IPS-20b (cell line): ENCODE measurements at regions not wholly inside any gene's neighbourhood (a gene's known extent, or its start where the extent isn't known, plus 50 kb on each side); places are given as distances from the start of the nearest gene placed in this dataset.

Experiments used
- H3K27ac ChIP-seq: one replicate; pipeline ENCODE4 v1.5.1; 2013; ENCODE audit warnings: low read length
- H3K27me3 ChIP-seq: 2 replicates; pipeline ENCODE4 v1.6.1; 2013; ENCODE audit warnings: mild to moderate bottlenecking, low read length, inconsistent platforms; ENCODE audit not compliant: insufficient read depth
- H3K36me3 ChIP-seq: 2 replicates; pipeline ENCODE4 v1.6.1; 2013; ENCODE audit warnings: low read depth, mild to moderate bottlenecking, inconsistent platforms, low read length, moderate library complexity; ENCODE audit not compliant: insufficient read depth
- H3K4me1 ChIP-seq: 2 replicates; pipeline ENCODE4 v1.6.1; 2013; ENCODE audit warnings: mild to moderate bottlenecking, control low read depth, inconsistent platforms, low read length, moderate library complexity; ENCODE audit not compliant: insufficient read depth
- H3K4me3 ChIP-seq: 2 replicates; pipeline ENCODE4 v1.5.1; 2013; ENCODE audit warnings: mild to moderate bottlenecking, low read length, inconsistent platforms
- H3K9ac ChIP-seq: 2 replicates; pipeline ENCODE4 v1.6.1; 2013; ENCODE audit warnings: low read depth, mild to moderate bottlenecking, inconsistent platforms, low read length, moderate library complexity
- H3K9me3 ChIP-seq: 2 replicates; pipeline ENCODE4 v1.6.1; 2013; ENCODE audit warnings: mild to moderate bottlenecking, low read depth, low read length, inconsistent platforms; ENCODE audit not compliant: insufficient read depth

DNA sequence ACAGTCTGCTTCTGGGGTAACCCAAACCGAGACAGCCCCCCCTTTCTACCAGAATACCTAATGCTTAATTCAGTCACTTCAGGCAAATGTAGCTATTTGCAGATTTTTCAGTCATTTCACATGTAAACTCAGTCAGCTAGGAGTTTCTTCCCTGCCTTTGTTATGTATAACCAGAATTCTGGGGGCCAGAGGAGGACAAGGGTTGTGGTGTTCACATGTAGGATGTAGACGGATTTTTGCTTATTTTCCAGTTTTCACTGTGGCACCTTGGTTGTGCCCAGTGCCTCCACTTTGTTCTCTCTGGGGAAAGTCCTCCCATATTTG lies 51.1 kb downstream of the PROKR2 start:
- Histone ChIP-seq H3K4me3 (peak overlapping the region; percentile 43), H3K27ac (no peak overlapping the region), H3K4me1 (peaks cover 24% of the 10 kb centered on the region), H3K36me3 (no peaks in the 10 kb centered on the region), H3K9me3 (no peaks in the 10 kb centered on the region), H3K9ac (peak overlapping the region; percentile 24; the same call in 1 of the 2 replicates), H3K27me3 (no peaks in the 10 kb centered on the region)

DNA sequence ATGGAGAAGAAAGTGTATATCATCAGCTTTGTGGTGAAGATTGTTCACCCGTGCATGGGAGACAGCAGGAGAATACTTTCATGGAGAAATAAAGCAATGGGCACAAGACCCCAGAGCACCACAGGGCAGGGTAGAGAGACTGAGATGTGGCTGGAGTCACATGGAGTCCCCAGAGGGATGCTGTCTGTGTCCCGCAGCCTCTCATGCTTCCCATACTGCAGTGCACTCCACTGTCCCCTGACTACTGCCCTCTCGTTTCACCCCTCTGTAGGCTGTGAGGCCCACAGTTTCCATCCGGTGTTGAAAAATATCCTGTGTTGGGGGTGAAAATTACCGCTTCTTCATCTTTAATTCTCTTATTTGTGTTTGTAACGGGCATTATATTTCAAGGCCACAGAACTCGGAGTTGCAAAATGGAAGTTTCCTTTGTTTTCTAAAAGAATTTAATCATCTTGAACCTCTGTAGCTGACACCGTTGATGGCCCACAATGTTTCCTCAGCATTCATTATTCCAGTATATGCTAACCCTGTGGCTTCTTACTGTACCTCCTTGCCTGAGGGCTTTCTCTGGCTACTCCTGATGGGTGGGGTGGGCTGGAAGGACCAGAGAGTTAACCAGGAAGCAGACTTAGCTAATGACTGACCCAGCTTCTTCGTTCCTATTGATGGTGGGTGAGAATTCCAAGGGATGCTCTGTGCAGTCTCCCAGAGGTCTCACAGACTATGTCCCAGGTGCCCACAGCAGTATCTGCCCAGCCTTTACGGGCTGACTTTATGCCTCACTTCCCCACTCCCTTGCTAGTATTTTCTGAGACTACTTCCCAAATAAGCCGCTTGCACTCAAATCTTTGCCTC lies 51.7 kb downstream of the PROKR2 start:
- H3K27me3 ChIP-seq: no peaks in the 10 kb centered on the region
- H3K36me3 ChIP-seq: no peaks in the 10 kb centered on the region
- peaks cover 21% of the 10 kb centered on the region for H3K4me1 ChIP-seq
- no peak overlapping the region for H3K27ac ChIP-seq
- H3K9me3 ChIP-seq: no peaks in the 10 kb centered on the region
- peak overlapping the region; percentile 43 for H3K4me3 ChIP-seq
- H3K9ac ChIP-seq: peak overlapping the region; percentile 24; the same call in 1 of the 2 replicates

DNA sequence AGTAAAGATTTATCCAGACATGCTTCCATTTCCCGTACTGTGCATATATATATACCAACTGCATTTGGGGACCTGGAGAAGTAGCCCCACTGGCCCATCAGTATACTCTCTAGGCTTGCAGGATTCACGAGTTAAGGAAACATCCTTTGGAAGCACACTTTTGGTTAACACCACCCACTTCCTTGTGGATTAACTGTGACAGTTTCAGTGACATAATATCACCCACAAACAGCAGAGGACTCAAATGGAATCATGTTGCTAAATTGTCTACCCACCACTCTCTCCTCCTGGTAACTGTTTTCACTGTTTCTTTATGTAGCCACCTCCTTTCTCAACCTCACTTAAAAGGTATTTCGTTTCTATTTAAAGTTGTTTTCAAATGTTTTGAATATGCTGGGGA lies 55.0 kb downstream of the PROKR2 start:
- Histone ChIP-seq H3K4me3 (no peak overlapping the region), H3K27me3 (no peaks in the 10 kb centered on the region), H3K9ac (no peak overlapping the region), H3K27ac (no peak overlapping the region), H3K9me3 (no peaks in the 10 kb centered on the region), H3K36me3 (no peaks in the 10 kb centered on the region), H3K4me1 (peaks cover 21% of the 10 kb centered on the region)

DNA sequence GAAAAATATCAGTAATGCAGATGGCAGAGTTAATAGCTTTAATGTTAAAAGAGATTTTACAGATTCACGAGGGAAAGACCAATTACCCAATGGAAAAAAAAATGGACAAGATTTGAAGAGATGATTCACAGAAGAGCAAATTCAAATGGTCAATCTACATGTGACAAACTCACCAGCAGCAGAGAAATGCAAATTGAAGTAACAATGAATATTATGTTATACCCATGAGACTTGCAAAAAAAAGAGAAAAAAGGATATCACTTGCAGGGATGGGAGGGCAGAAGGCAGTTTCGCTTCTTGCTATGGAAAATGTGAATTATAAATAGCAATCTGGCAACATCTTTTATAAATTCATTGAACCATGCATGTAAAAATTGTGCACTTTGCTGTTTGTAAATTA lies 55.9 kb downstream of the PROKR2 start:
- no peaks in the 10 kb centered on the region for H3K36me3 ChIP-seq
- no peak overlapping the region for H3K27ac ChIP-seq
- peaks cover 19% of the 10 kb centered on the region for H3K4me1 ChIP-seq
- no peak overlapping the region for H3K9ac ChIP-seq
- H3K4me3 ChIP-seq: no peak overlapping the region
- no peaks in the 10 kb centered on the region for H3K27me3 ChIP-seq
- H3K9me3 ChIP-seq: no peaks in the 10 kb centered on the region
